ENCODE measurements at regions not wholly inside any gene's neighbourhood (a gene's known extent, or its start where the extent isn't known, plus 50 kb on each side); places are given as distances from the start of the nearest gene placed in this dataset.

GRCh38 chr15:38171973-38172372 lies 80.7 kb upstream of the SPRED1 start:
- no peak for DNase-seq (ENCODE audit: low read depth, low spot score)

- no peak for DNase-seq (ENCODE audit: low read depth, low spot score)
Measured at GRCh38 chr15:38174691-38175090, 77.9 kb upstream of the SPRED1 start.

- no peak for DNase-seq (ENCODE audit: low read depth, low spot score)
Measured at GRCh38 chr15:38176155-38176554, 76.5 kb upstream of the SPRED1 start.

- peak; percentile 10 for DNase-seq (ENCODE audit: low read depth, low spot score)
Measured at GRCh38 chr15:38176691-38177090, 75.9 kb upstream of the SPRED1 start.

GRCh38 chr15:38182900-38183299 lies 69.7 kb upstream of the SPRED1 start:
- DNase-seq (ENCODE audit: low read depth, low spot score): no peak

- DNase-seq (ENCODE audit: low read depth, low spot score): no peak
Measured at GRCh38 chr15:38186507-38186906, 66.1 kb upstream of the SPRED1 start.

GRCh38 chr15:38187630-38188313 lies 64.9 kb upstream of the SPRED1 start:
- DNase-seq (ENCODE audit: low read depth, low spot score): no peak

- no peak for DNase-seq (ENCODE audit: low read depth, low spot score)
Measured at GRCh38 chr15:38189671-38190295, 62.9 kb upstream of the SPRED1 start.

- DNase-seq (ENCODE audit: low read depth, low spot score): no peak
Measured at GRCh38 chr15:38190501-38190900, 62.1 kb upstream of the SPRED1 start.

GRCh38 chr15:38192496-38192895 lies 60.1 kb upstream of the SPRED1 start:
- DNase-seq (ENCODE audit: low read depth, low spot score): no peak

- no peak for DNase-seq (ENCODE audit: low read depth, low spot score)
Measured at GRCh38 chr15:38193496-38193895, 59.1 kb upstream of the SPRED1 start.

GRCh38 chr15:38195191-38195901 lies 57.3 kb upstream of the SPRED1 start:
- no peak for DNase-seq (ENCODE audit: low read depth, low spot score)

- no peak for DNase-seq (ENCODE audit: low read depth, low spot score)
Measured at GRCh38 chr15:38196076-38196475, 56.6 kb upstream of the SPRED1 start.

- DNase-seq (ENCODE audit: low read depth, low spot score): no peak
Measured at GRCh38 chr15:38197553-38197952, 55.1 kb upstream of the SPRED1 start.

GRCh38 chr15:38201714-38202113 lies 50.9 kb upstream of the SPRED1 start:
- no peak for DNase-seq (ENCODE audit: low read depth, low spot score)

GRCh38 chr15:38202361-38202760 lies 50.3 kb upstream of the SPRED1 start:
- no peak for DNase-seq (ENCODE audit: low read depth, low spot score)

Data from brain pericyte (primary cell).